ENCODE measurements at regions not wholly inside any gene's neighbourhood (a gene's known extent, or its start where the extent isn't known, plus 50 kb on each side); places are given as distances from the start of the nearest gene placed in this dataset.

DNA sequence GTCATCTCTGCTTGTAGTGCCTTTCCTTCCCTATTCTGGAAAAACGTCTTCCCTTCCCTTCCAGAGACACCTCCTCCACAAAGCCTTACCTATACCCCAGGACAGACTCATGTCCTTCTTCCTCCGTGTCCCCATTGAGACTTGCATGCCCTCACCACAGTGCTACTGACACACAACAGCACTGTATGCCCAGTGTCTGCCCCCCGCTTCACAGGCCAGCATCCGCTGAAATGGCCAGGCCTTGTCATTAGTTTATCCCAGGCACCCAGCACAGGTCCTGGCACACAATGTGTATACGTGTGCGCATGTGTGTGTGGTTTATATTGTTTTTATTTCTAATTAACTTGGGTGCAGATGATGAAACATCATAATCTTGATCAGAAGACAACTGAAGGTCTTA lies 130.1 kb upstream of the CCL2 start:
- no peak for DNase-seq
- Mint-ChIP-seq H3K9me3 (no peaks in the 10 kb centered on the region), H3K36me3 (ENCODE audit: low read depth) (no peaks in the 10 kb centered on the region), H3K27me3 (peaks cover 13% of the 10 kb centered on the region), H3K4me3 (no peak overlapping the region), H3K4me1 (no peaks in the 10 kb centered on the region), H3K27ac (no peak overlapping the region)
- ChIA-PET CTCF (no interaction called here), POLR2A (no interaction called here)
- no peak for ATAC-seq (ENCODE audit: low read depth)
- TF ChIP-seq, protein P1, sequence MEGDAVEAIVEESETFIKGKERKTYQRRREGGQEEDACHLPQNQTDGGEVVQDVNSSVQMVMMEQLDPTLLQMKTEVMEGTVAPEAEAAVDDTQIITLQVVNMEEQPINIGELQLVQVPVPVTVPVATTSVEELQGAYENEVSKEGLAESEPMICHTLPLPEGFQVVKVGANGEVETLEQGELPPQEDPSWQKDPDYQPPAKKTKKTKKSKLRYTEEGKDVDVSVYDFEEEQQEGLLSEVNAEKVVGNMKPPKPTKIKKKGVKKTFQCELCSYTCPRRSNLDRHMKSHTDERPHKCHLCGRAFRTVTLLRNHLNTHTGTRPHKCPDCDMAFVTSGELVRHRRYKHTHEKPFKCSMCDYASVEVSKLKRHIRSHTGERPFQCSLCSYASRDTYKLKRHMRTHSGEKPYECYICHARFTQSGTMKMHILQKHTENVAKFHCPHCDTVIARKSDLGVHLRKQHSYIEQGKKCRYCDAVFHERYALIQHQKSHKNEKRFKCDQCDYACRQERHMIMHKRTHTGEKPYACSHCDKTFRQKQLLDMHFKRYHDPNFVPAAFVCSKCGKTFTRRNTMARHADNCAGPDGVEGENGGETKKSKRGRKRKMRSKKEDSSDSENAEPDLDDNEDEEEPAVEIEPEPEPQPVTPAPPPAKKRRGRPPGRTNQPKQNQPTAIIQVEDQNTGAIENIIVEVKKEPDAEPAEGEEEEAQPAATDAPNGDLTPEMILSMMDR (IDR thresholded peaks at IDR 0.05) = no peak
- intact Hi-C loops (cut with micrococcal nuclease) = no loop called here

DNA sequence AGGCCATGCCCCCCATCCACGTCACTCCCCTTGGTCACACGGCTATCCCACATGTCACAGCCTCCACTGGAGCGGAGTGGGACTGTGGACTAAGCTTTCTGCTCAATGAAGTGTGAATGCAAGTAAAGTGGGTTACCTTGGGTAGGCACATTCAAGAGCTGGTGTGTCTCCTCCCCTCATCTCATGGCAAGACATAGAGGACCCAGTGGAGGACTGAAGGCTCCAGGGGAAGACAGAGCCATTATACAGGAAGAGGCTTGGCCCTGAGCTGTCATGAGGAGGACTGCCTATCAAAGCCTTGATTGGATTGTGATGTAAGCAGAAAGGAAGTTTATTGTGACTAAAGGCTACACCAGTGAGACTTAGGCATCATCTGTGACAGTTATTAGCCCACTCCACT lies 129.2 kb upstream of the CCL2 start:
- CTCF ChIA-PET = no interaction called here
- intact Hi-C loops (cut with micrococcal nuclease) = no loop called here
- Mint-ChIP-seq H3K4me1 (no peaks in the 10 kb centered on the region), H3K9me3 (no peaks in the 10 kb centered on the region), H3K4me3 (no peak overlapping the region), H3K36me3 (ENCODE audit: low read depth) (no peaks in the 10 kb centered on the region), H3K27ac (no peak overlapping the region), H3K27me3 (peaks cover 11% of the 10 kb centered on the region)
- ATAC-seq (ENCODE audit: low read depth) (no peak), DNase-seq (no peak)
- TF ChIP-seq, protein P1 (IDR thresholded peaks at IDR 0.05) = no peak
- POLR2A ChIA-PET = no interaction called here

DNA sequence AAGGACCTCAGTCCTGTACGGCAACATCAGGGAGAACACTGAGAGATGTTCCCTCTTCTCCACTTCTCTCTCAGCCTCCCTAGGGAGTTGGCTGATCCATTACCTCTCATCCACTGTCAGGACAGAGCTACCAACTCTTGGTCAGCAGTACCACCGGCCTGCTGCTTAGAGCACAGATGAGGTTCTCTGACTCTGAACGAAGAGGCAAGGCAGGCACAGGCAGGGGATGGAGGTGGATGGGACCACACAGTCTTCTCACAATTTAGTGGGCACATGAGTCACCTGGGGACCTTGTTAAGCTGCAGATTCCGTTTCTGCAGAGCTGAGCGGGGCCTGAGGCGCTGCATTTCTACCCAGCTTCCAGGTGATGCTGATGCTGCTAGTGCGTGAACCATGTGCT lies 128.6 kb upstream of the CCL2 start:
- no peak overlapping the region for H3K4me3 Mint-ChIP-seq
- no peaks in the 10 kb centered on the region for H3K4me1 Mint-ChIP-seq
- ChIA-PET CTCF (no interaction called here), POLR2A (no interaction called here)
- intact Hi-C loops (cut with micrococcal nuclease) = no loop called here
- DNase-seq = no peak
- H3K27me3 Mint-ChIP-seq = peaks cover 9% of the 10 kb centered on the region
- ATAC-seq (ENCODE audit: low read depth) = no peak
- TF ChIP-seq, protein P1 (IDR thresholded peaks at IDR 0.05) = no peak
- no peaks in the 10 kb centered on the region for H3K36me3 Mint-ChIP-seq (ENCODE audit: low read depth)
- no peaks in the 10 kb centered on the region for H3K9me3 Mint-ChIP-seq
- no peak overlapping the region for H3K27ac Mint-ChIP-seq

DNA sequence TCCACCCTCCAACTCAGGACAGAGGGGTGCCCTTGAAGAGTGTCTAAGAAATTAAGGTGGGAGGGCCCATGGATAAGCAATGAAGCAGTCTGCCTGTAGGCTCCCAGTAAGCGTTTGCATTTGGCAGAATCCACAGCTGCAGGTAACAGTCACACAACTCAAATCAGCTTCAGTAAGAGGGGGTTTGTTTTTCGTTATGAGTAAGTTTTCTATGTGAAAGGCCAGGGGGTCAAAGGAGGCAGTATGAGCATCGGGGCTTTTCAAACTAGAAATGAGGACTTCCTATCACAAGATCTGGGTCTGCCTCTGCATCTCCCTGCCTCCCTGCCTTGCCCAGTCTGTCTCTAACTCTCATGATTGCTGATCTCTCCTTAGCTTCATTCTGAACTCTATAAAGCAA lies 128.1 kb upstream of the CCL2 start:
- intact Hi-C loops (cut with micrococcal nuclease) = no loop called here
- Mint-ChIP-seq H3K4me3 (no peak overlapping the region), H3K27ac (no peak overlapping the region), H3K9me3 (peaks cover under 1% of the 10 kb centered on the region), H3K27me3 (peaks cover 6% of the 10 kb centered on the region), H3K36me3 (ENCODE audit: low read depth) (no peaks in the 10 kb centered on the region), H3K4me1 (no peaks in the 10 kb centered on the region)
- no peak for DNase-seq
- POLR2A ChIA-PET = no interaction called here
- CTCF ChIA-PET = no interaction called here
- ATAC-seq (ENCODE audit: low read depth) = no peak
- TF ChIP-seq, protein P1 (IDR thresholded peaks at IDR 0.05) = no peak

DNA sequence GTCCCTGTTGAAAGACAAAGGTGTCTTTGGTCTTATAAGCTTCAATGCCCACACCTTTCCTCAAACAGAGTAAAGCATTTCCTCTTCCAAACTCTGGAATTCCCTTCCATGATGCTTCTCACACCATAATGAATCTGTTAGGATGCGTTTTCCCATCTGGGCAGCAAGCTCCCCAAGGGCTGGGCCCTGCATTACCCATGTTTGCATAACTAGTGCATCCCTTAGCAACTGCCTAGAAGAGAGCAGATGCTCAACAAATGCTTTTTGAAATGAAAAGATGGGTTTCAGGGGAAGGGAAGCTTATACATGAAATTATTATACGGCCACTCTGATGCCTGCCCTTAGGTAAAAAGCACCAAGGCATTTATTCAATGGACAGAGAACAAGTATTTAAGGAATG lies 124.5 kb upstream of the CCL2 start:
- no peaks in the 10 kb centered on the region for H3K4me1 Mint-ChIP-seq
- intact Hi-C loops (cut with micrococcal nuclease) = no loop called here
- TF ChIP-seq, protein P1 (IDR thresholded peaks at IDR 0.05) = no peak

More for the DNA sequence above, 124.5 kb upstream of the CCL2 start:
- no peak overlapping the region for H3K27ac Mint-ChIP-seq
- peaks cover 2% of the 10 kb centered on the region for H3K9me3 Mint-ChIP-seq
- no peak overlapping the region for H3K4me3 Mint-ChIP-seq
- ATAC-seq (ENCODE audit: low read depth) (no peak), DNase-seq (no peak)
- H3K27me3 Mint-ChIP-seq = peaks cover 8% of the 10 kb centered on the region
- no peaks in the 10 kb centered on the region for H3K36me3 Mint-ChIP-seq (ENCODE audit: low read depth)
- ChIA-PET CTCF (no interaction called here), POLR2A (no interaction called here)

Data from activated B cell treated with CpG ODN at 0.5 μM for 24 hours (primary cell).